ENCODE measurements at regions not wholly inside any gene's neighbourhood (a gene's known extent, or its start where the extent isn't known, plus 50 kb on each side); places are given as distances from the start of the nearest gene placed in this dataset.

- DNase-seq = no peak
Observed at GRCh38 chr21:18191139-18191538, 53.5 kb upstream of the CHODL start.

GRCh38 chr21:18178509-18178908 lies 66.1 kb upstream of the CHODL start:
- DNase-seq = no peak

- DNase-seq = no peak
Observed at GRCh38 chr21:18174370-18174769, 70.3 kb upstream of the CHODL start.

- DNase-seq = no peak
Observed at GRCh38 chr21:18170829-18171228, 73.8 kb upstream of the CHODL start.

- no peak for DNase-seq
Observed at GRCh38 chr21:18170221-18170620, 74.4 kb upstream of the CHODL start.

GRCh38 chr21:18168108-18168507 lies 76.5 kb upstream of the CHODL start:
- no peak for DNase-seq

- no peak for DNase-seq
Observed at GRCh38 chr21:18164933-18165332, 79.7 kb upstream of the CHODL start.

GRCh38 chr21:18164483-18164882 lies 80.2 kb upstream of the CHODL start:
- DNase-seq = no peak

GRCh38 chr21:18163956-18164355 lies 80.7 kb upstream of the CHODL start:
- no peak for DNase-seq

- DNase-seq = no peak
Observed at GRCh38 chr21:18161841-18162240, 82.8 kb upstream of the CHODL start.

- no peak for DNase-seq
Observed at GRCh38 chr21:18157406-18157805, 87.2 kb upstream of the CHODL start.

GRCh38 chr21:18155508-18156193 lies 89.0 kb upstream of the CHODL start:
- no peak for DNase-seq

GRCh38 chr21:18153063-18153462 lies 91.6 kb upstream of the CHODL start:
- DNase-seq = no peak

- DNase-seq = no peak
Observed at GRCh38 chr21:18152371-18152770, 92.3 kb upstream of the CHODL start.

- no peak for DNase-seq
Observed at GRCh38 chr21:18151046-18151445, 93.6 kb upstream of the CHODL start.

GRCh38 chr21:18148401-18148800 lies 96.2 kb upstream of the CHODL start:
- no peak for DNase-seq

GRCh38 chr21:18147678-18148077 lies 97.0 kb upstream of the CHODL start:
- DNase-seq = no peak

GRCh38 chr21:18146820-18147219 lies 97.8 kb upstream of the CHODL start:
- DNase-seq = no peak

GRCh38 chr21:18144339-18144738 lies 100.3 kb upstream of the CHODL start:
- DNase-seq = no peak

GRCh38 chr21:18142655-18143054 lies 102.0 kb upstream of the CHODL start:
- DNase-seq = no peak

GRCh38 chr21:18138507-18138906 lies 106.1 kb upstream of the CHODL start:
- DNase-seq = no peak

GRCh38 chr21:18129526-18129925 lies 115.1 kb upstream of the CHODL start:
- DNase-seq = no peak

- no peak for DNase-seq
Observed at GRCh38 chr21:18118566-18118965, 126.1 kb upstream of the CHODL start.

GRCh38 chr21:18117176-18117575 lies 127.5 kb upstream of the CHODL start:
- DNase-seq = no peak

GRCh38 chr21:18114810-18115209 lies 129.8 kb upstream of the CHODL start:
- DNase-seq = no peak

GRCh38 chr21:18104802-18105201 lies 139.8 kb upstream of the CHODL start:
- no peak for DNase-seq
